Peyer's patch (tissue), 4 donors: ENCODE measurements at regions not wholly inside any gene's neighbourhood (a gene's known extent, or its start where the extent isn't known, plus 50 kb on each side); places are given as distances from the start of the nearest gene placed in this dataset.

ENCODE experiments used
- CTCF ChIP-seq, 6 experiments: fragments of 450-650 bp in 4 of 6; fragments of 200-600 bp in 2 of 6; sonication (generic) in 1 of 6; IDR thresholded peaks; one replicate each; pipeline ENCODE4 v1.5.1; 2017 to 2019; ENCODE audit warnings: antibody characterized with exemption in 6 of 6, mild to moderate bottlenecking in 3 of 6, moderate library complexity in 1 of 6
- POLR2A ChIP-seq, 2 donors: fragments of 450-650 bp; IDR thresholded peaks; one replicate each; pipeline ENCODE4 v1.5.1; 2017; ENCODE audit warnings: antibody characterized with exemption in 2 of 2, mild to moderate bottlenecking in 2 of 2, moderate library complexity in 2 of 2

- TF ChIP-seq CTCF (IDR thresholded peaks at IDR 0.05) (no peak), POLR2A (IDR thresholded peaks at IDR 0.05) (no peak)
These were observed 2750.2 kb downstream of the ARAP2 start for GRCh38 chr4:33494150-33494549.
